GM20000 (cell line): ENCODE measurements at regions not wholly inside any gene's neighbourhood (a gene's known extent, or its start where the extent isn't known, plus 50 kb on each side); places are given as distances from the start of the nearest gene placed in this dataset.

Experiments
- DNase-seq: peaks from one replicate; pipeline ENCODE4 v3.0.0; 2012; ENCODE audit warnings: low spot score
- CTCF ChIP-seq: IDR thresholded peaks from 2 replicates; pipeline ENCODE4 v1.5.1; 2012; ENCODE audit warnings: mild to moderate bottlenecking, control low read depth; ENCODE audit errors: extremely low read depth, missing control alignments

- DNase-seq, result no peak
- no peak for TF ChIP-seq CTCF
Measured at GRCh38 chr20:10951904-10952303, 278.1 kb upstream of the JAG1 start.

GRCh38 chr20:10953437-10953836 is 279.6 kb upstream of the JAG1 start:
- DNase-seq, result no peak
- TF ChIP-seq CTCF, result no peak

GRCh38 chr20:10954137-10954840 is 280.5 kb upstream of the JAG1 start:
- no peak for DNase-seq
- no peak for TF ChIP-seq CTCF

GRCh38 chr20:10954908-10955580 is 281.2 kb upstream of the JAG1 start:
- TF ChIP-seq CTCF, result no peak
- DNase-seq, result no peak

- TF ChIP-seq CTCF, result no peak
- DNase-seq, result no peak
Measured at GRCh38 chr20:10958279-10958678, 284.5 kb upstream of the JAG1 start.

GRCh38 chr20:10960416-10960815 is 286.6 kb upstream of the JAG1 start:
- DNase-seq, result no peak
- no peak for TF ChIP-seq CTCF

GRCh38 chr20:10961651-10962288 is 288.0 kb upstream of the JAG1 start:
- TF ChIP-seq CTCF, result no peak
- no peak for DNase-seq
